Progenitor cell of endocrine pancreas (in vitro differentiated cells): ENCODE measurements at regions not wholly inside any gene's neighbourhood (a gene's known extent, or its start where the extent isn't known, plus 50 kb on each side); places are given as distances from the start of the nearest gene placed in this dataset.

ENCODE experiments used
- DNase-seq: peaks from one replicate; pipeline ENCODE4 v3.0.0; 2021; ENCODE audit warnings: low spot score; ENCODE audit not compliant: unreplicated experiment
- H3K27ac Mint-ChIP-seq: 2 replicates; pipeline ENCODE4 v1.8.0; 2021; ENCODE audit warnings: mild to moderate bottlenecking, moderate library complexity, mixed read lengths
- H3K27me3 Mint-ChIP-seq: 2 replicates; pipeline ENCODE4 v1.8.0; 2021; ENCODE audit warnings: mixed read lengths
- H3K36me3 Mint-ChIP-seq: 2 replicates; pipeline ENCODE4 v1.8.0; 2022; ENCODE audit warnings: mixed read lengths; ENCODE audit not compliant: insufficient read depth
- H3K4me1 Mint-ChIP-seq: 2 replicates; pipeline ENCODE4 v1.8.0; 2021; ENCODE audit warnings: low read depth, mixed read lengths
- H3K4me3 Mint-ChIP-seq: 2 replicates; pipeline ENCODE4 v1.8.0; 2021; ENCODE audit warnings: low read depth, mild to moderate bottlenecking, moderate library complexity, mixed read lengths
- H3K9me3 Mint-ChIP-seq: 2 replicates; pipeline ENCODE4 v1.8.0; 2021; ENCODE audit warnings: low read depth, mixed read lengths
- TF ChIP-seq, protein P1 (sequence below): fragments of 200-600 bp; sonication (generic); IDR thresholded peaks from one replicate; pipeline ENCODE4 v1.5.0; 2021; ENCODE audit warnings: antibody characterized with exemption, mild to moderate bottlenecking; ENCODE audit not compliant: unreplicated experiment

GRCh38 chr4:153093802-153094201 is 110.4 kb upstream of the TRIM2 start:
- no peak overlapping the region for H3K4me3 Mint-ChIP-seq
- H3K36me3 Mint-ChIP-seq, result no peaks in the 10 kb centered on the region
- H3K27me3 Mint-ChIP-seq, result no peaks in the 10 kb centered on the region
- TF ChIP-seq, protein P1, sequence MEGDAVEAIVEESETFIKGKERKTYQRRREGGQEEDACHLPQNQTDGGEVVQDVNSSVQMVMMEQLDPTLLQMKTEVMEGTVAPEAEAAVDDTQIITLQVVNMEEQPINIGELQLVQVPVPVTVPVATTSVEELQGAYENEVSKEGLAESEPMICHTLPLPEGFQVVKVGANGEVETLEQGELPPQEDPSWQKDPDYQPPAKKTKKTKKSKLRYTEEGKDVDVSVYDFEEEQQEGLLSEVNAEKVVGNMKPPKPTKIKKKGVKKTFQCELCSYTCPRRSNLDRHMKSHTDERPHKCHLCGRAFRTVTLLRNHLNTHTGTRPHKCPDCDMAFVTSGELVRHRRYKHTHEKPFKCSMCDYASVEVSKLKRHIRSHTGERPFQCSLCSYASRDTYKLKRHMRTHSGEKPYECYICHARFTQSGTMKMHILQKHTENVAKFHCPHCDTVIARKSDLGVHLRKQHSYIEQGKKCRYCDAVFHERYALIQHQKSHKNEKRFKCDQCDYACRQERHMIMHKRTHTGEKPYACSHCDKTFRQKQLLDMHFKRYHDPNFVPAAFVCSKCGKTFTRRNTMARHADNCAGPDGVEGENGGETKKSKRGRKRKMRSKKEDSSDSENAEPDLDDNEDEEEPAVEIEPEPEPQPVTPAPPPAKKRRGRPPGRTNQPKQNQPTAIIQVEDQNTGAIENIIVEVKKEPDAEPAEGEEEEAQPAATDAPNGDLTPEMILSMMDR, result no peak
- DNase-seq, result no peak
- H3K9me3 Mint-ChIP-seq, result no peaks in the 10 kb centered on the region
- H3K4me1 Mint-ChIP-seq, result no peaks in the 10 kb centered on the region
- H3K27ac Mint-ChIP-seq, result no peak overlapping the region

DNA sequence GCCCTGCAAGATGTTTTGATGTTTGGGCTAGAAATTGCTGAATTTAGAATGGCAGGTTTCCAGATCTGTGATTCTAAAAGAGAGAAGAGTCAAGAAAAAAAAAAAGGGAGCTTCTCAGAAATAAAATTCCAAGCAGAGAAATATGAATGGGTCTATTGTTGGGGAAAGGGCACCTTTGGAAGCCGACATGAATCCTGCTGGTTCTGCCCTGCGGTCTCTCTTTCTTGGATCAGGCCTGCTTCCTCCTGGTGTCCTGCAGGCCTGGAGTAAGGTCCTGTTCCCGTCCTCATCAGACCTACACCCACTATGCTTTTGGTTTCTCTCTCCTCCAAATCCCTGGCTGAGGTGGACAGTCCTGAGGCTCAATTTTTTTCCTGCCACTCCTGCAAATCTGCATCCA is 109.8 kb upstream of the TRIM2 start:
- Mint-ChIP-seq H3K4me1 (no peaks in the 10 kb centered on the region), H3K27ac (no peak overlapping the region), H3K9me3 (no peaks in the 10 kb centered on the region), H3K4me3 (no peak overlapping the region), H3K36me3 (no peaks in the 10 kb centered on the region), H3K27me3 (no peaks in the 10 kb centered on the region)
- no peak for DNase-seq
- TF ChIP-seq, protein P1, result no peak

DNA sequence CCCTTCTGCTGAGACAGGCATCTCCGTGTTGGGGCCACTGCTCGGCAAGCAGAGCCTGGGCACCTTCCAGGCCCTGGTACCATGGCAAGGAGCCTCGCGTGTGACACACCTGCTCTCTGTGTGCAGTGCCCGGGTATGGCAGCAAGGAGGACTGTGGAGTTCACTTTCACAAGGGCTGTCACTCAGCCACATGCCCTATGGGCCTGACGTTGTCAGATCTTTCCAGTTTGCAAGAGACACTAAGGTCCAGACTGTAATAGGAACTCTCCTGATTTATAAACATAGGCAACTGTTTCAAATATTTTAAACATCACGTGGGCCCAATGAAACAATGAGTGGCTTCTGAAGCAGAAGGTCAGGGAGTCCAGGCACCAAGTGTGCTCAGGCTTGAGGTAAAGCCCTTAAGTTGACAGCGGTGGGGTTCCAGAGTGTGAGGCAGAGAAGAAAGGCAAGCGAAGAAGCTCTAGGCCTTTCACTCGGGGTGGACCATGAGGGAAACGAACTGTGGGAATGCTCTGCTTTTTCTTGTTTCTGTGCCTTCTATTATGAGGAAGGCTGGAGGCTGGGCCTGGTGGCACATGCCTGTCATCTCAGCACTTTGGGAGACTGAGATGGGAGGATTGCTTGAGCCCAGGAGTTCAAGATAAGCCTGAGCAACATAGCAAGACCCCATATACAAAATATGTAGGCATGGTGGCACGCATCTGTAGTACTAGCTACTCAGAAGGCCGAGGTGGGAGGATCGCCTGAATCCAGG is 108.6 kb upstream of the TRIM2 start:
- Mint-ChIP-seq H3K4me1 (no peaks in the 10 kb centered on the region), H3K27me3 (no peaks in the 10 kb centered on the region), H3K9me3 (peaks cover 7% of the 10 kb centered on the region), H3K36me3 (no peaks in the 10 kb centered on the region), H3K4me3 (no peak overlapping the region), H3K27ac (no peak overlapping the region)
- DNase-seq, result no peak
- TF ChIP-seq, protein P1, result no peak

- Mint-ChIP-seq H3K36me3 (no peaks in the 10 kb centered on the region), H3K27ac (no peak overlapping the region), H3K9me3 (peaks cover 7% of the 10 kb centered on the region), H3K4me3 (no peak overlapping the region), H3K27me3 (no peaks in the 10 kb centered on the region), H3K4me1 (no peaks in the 10 kb centered on the region)
- DNase-seq, result no peak
- TF ChIP-seq, protein P1, result no peak
Measured at GRCh38 chr4:153096344-153096743, 107.9 kb upstream of the TRIM2 start.

DNA sequence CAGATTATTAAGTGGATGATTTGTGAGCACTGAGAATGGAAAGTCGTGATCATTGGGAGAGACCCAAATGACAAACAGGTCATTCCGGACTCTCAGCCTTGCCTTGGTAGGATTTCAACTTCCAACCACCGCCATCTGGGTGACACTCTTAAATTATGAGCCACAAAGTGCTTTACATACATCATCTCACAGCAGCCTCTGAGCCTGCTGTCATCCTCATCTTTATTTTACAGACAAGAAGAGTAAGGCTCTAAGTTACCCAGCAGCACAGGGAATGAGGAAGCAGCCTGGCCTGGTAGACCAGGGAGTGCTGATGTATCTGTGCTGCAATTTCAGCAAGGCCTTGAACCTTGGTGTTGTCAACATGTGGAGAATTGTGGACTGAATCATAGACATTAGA is 105.8 kb upstream of the TRIM2 start:
- TF ChIP-seq, protein P1, result no peak
- no peak for DNase-seq
- H3K4me1 Mint-ChIP-seq, result no peaks in the 10 kb centered on the region
- no peaks in the 10 kb centered on the region for H3K27me3 Mint-ChIP-seq
- H3K27ac Mint-ChIP-seq, result no peak overlapping the region
- H3K9me3 Mint-ChIP-seq, result peaks cover 10% of the 10 kb centered on the region
- H3K36me3 Mint-ChIP-seq, result no peaks in the 10 kb centered on the region
- no peak overlapping the region for H3K4me3 Mint-ChIP-seq
